ENCODE measurements at regions not wholly inside any gene's neighbourhood (a gene's known extent, or its start where the extent isn't known, plus 50 kb on each side); places are given as distances from the start of the nearest gene placed in this dataset.

DNA sequence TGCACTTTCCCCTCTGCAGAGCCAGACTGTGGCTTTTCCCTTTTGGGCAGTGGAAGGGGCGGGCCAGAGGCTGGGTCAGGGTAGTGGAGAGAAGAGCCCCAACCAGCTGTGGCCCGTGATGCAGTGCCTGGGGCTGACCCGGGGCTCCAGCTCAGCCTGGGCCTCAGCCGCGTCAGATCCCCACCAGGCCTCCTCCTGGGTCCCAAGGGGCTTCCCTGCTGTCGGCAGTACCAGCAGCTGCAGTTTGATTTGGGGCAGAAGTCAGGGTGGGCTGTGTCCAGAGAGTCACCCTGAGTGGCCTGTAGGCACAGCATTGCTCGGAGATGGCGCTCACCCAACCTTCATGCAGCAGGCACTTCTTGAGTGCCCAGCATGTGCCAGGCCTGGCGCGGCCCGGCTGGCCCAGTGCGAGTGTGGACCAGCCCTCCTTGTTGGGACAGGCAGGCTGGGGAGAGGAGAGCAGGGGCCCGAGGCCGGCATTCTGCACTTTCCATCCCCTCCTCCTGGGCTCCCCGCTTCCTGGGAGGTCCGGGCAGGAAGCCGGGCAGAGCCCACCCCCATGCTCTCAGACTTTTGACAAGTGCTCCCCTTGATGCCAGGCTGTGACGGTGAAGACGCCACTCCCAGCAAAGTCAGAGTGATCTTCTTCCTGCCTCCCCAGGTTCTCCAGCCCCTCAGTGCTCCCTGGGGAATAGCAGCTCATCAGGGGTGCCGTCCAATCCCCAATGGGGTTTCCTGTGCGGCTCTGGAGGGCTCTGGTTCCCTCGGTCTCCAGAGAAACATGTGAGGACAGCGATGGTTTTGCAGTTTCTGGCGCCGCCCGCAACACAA is 88.3 kb upstream of the COL5A1 start:
- TF ChIP-seq GATA3 (IDR thresholded peaks at IDR 0.05; ENCODE audit: low read depth, low read length) = no peak
- TF ChIP-seq GATA2 (IDR thresholded peaks at IDR 0.05; ENCODE audit: low read depth, low read length) = no peak

DNA sequence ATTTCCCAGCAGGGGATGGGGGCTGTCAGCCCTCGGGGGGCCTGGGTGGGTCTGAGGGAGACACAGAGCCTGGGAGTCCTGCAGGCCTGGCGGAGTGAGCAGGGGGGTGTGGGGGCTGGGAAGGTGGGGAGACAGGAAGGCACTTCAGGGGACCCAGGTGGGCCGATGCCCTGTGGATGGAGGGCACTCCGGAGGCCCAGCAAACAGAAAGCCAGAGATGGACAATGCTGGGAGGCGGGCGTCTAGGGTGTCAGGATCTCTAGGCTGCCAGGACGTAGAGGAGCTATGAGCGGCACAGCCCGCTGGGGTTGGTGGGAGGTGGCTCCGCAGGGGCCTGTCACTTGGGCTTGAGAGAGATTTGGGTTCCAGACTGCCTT is 87.6 kb upstream of the COL5A1 start:
- TF ChIP-seq GATA2 (IDR thresholded peaks at IDR 0.05; ENCODE audit: low read depth, low read length) (no peak), GATA3 (IDR thresholded peaks at IDR 0.05; ENCODE audit: low read depth, low read length) (no peak)

GRCh38 chr9:134554373-134555093 is 87.1 kb upstream of the COL5A1 start:
- TF ChIP-seq GATA3 (IDR thresholded peaks at IDR 0.05; ENCODE audit: low read depth, low read length) = no peak
- peak; percentile 59; the same call in 1 of the 2 replicates for TF ChIP-seq GATA2 (IDR thresholded peaks at IDR 0.05; ENCODE audit: low read depth, low read length)

DNA sequence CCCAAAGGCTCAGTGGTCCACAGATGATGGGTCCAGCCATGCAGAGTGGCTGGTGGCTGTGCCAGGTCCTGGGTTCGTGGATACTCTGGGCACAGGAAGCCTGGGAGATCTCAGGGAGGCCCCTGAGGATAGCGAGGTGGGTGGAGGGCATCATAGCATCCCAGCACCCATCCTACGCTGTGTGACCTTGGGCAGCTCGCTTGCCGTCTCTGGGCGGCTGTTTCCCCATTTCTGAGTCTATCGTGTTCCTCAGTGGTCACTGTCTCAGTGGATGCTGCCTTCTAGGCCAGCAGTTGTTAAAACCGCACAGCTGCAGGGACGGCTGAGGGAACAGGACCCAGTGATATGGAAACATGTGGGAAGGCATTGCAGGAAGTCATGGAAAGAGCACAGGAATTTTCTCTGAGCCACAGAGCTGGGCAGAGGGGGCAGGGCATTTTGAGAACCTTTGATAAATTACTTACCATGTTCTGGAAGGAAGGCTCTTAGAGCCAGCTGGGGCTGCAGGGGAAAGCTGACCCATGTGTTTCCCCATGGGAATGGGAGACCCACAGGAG is 86.4 kb upstream of the COL5A1 start:
- TF ChIP-seq GATA3 (IDR thresholded peaks at IDR 0.05; ENCODE audit: low read depth, low read length) (no peak), GATA2 (IDR thresholded peaks at IDR 0.05; ENCODE audit: low read depth, low read length) (no peak; the same call in 1 of the 2 replicates)

DNA sequence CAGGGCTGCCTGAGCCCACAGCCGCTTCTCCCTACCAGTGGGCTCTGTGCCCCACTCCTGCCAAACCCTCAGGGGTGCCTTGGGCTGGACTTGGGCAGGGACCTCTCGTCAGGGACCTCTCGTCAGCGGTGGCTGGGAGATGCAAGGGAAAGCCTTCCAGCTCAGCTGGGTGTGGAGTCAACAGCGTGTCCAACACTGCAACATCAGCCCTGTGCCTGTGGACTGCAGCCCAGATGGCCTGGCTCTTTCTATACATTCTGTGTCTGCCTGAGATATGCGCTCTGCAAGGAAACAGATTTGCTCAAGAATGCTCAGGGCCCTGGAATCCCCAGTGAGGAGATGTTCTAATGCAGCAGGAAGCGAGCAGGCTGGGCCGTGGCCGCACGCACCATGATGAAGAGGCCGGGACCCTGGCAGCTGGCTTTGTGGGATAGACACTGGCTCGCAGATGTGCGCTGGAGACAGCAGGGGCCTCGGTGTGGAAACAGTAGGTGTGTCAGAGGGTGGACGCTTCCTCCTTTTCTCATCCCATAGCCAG is 85.0 kb upstream of the COL5A1 start:
- TF ChIP-seq GATA3 (IDR thresholded peaks at IDR 0.05; ENCODE audit: low read depth, low read length) (no peak), GATA2 (IDR thresholded peaks at IDR 0.05; ENCODE audit: low read depth, low read length) (no peak)

GRCh38 chr9:134557331-134557730 is 84.3 kb upstream of the COL5A1 start:
- no peak for TF ChIP-seq GATA2 (IDR thresholded peaks at IDR 0.05; ENCODE audit: low read depth, low read length)
- TF ChIP-seq GATA3 (IDR thresholded peaks at IDR 0.05; ENCODE audit: low read depth, low read length) = no peak

DNA sequence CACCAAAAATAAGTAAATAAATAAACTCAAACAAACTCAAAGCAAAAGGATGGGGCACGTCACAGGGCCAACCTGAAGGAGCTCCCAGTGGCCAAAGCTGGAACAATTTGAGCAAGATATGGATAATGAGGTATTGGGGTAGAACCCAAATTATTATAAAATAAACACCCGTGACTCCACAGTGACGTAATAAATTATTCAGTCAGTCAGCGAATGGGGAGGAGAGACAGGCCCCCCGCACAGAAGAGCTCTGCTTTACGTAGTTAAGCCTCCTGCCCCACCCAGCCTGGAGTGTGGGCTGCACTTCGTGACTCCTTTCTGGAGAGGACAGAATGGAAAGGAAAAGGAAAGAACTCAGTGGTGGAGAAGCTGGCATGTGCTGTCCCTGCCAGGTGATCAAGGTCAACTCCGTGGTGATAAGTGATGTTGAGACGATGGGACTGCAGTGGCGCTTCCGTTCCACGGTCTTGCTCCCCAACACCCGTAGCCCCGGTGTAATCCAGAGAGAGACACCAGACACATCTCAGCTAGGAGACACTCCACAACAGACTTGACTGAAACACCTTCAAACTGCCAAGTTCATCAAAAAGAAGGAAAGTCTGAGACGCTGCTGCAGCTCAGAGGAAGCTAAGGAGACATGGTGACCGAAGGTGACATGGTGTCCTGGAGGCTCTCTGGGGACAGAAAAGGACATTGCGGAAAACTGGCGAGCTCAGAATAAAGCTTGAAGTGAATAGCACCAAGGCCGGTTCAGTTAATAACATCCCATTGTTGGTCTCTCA is 83.3 kb upstream of the COL5A1 start:
- no peak for TF ChIP-seq GATA3 (IDR thresholded peaks at IDR 0.05; ENCODE audit: low read depth, low read length)
- TF ChIP-seq GATA2 (IDR thresholded peaks at IDR 0.05; ENCODE audit: low read depth, low read length) = no peak

DNA sequence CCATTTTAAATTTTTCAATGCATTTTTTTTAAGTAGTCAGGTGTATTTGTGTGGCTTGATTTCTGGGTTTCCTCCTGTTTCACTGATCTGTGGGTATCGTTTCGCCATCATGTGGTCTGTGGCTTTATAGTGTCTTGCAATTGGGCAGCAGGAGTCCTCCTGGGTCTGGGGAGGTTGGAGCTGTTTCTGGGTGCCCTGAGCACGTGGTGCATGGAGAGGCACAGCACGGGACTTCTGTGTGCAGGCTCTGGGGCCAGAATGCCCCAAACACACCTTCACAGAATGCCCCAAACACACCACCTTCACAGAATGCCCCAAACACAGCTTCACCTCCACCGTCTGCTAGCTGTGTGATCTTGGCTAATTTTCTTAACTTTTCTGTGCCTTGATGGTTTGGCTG is 82.6 kb upstream of the COL5A1 start:
- TF ChIP-seq GATA2 (IDR thresholded peaks at IDR 0.05; ENCODE audit: low read depth, low read length) = no peak
- TF ChIP-seq GATA3 (IDR thresholded peaks at IDR 0.05; ENCODE audit: low read depth, low read length) = no peak

DNA sequence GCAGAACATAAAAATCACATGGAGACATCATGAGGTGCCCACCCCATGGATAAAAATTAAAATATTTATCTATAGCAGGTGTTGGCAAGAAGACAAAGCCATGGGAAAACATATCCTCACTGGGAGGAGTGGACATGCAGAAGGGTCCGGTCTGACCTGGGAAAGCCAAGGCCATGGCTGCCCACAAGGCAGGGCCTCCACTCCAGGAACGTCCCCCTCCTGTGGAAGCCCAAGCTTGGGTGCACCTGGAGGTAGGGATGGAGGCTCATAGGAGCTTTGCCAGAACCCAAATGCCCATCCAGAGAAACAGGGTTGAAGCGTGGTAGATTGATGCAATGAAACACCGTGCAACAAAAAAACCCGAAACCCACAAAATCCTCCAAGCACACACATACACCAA is 81.4 kb upstream of the COL5A1 start:
- TF ChIP-seq GATA3 (IDR thresholded peaks at IDR 0.05; ENCODE audit: low read depth, low read length) (no peak), GATA2 (IDR thresholded peaks at IDR 0.05; ENCODE audit: low read depth, low read length) (no peak)

GRCh38 chr9:134560654-134561053 is 80.9 kb upstream of the COL5A1 start:
- TF ChIP-seq GATA2 (IDR thresholded peaks at IDR 0.05; ENCODE audit: low read depth, low read length) (no peak), GATA3 (IDR thresholded peaks at IDR 0.05; ENCODE audit: low read depth, low read length) (no peak)

- no peak for TF ChIP-seq GATA2 (IDR thresholded peaks at IDR 0.05; ENCODE audit: low read depth, low read length)
- TF ChIP-seq GATA3 (IDR thresholded peaks at IDR 0.05; ENCODE audit: low read depth, low read length) = no peak
Observed at GRCh38 chr9:134561427-134562145, 80.0 kb upstream of the COL5A1 start.

- TF ChIP-seq GATA2 (IDR thresholded peaks at IDR 0.05; ENCODE audit: low read depth, low read length) (no peak), GATA3 (IDR thresholded peaks at IDR 0.05; ENCODE audit: low read depth, low read length) (no peak)
Observed at GRCh38 chr9:134562146-134562849, 79.3 kb upstream of the COL5A1 start.

- no peak for TF ChIP-seq GATA3 (IDR thresholded peaks at IDR 0.05; ENCODE audit: low read depth, low read length)
- TF ChIP-seq GATA2 (IDR thresholded peaks at IDR 0.05; ENCODE audit: low read depth, low read length) = no peak
Observed at GRCh38 chr9:134563397-134563796, 78.2 kb upstream of the COL5A1 start.

Measured in SH-SY5Y (cell line).